Loucy (cell line): ENCODE measurements at regions not wholly inside any gene's neighbourhood (a gene's known extent, or its start where the extent isn't known, plus 50 kb on each side); places are given as distances from the start of the nearest gene placed in this dataset.

Source experiments
- H2AFZ ChIP-seq: fragments of 200-600 bp; sonication (generic); 2 replicates; pipeline ENCODE4 v1.6.0; 2016; ENCODE audit warnings: antibody characterized with exemption, mild to moderate bottlenecking, low read length, moderate library complexity
- H3F3A ChIP-seq: fragments of 200-600 bp; 2 replicates; pipeline ENCODE4 v1.6.0; 2016; ENCODE audit warnings: antibody characterized with exemption, low read depth, mild to moderate bottlenecking
- H3K27me3 ChIP-seq: fragments of 200-600 bp; sonication (generic); 2 replicates; pipeline ENCODE4 v1.6.1; 2014; ENCODE audit warnings: low read length, mild to moderate bottlenecking; ENCODE audit not compliant: insufficient read depth, poor library complexity, severe bottlenecking
- H3K36me3 ChIP-seq: fragments of 200-600 bp; sonication (generic); 2 replicates; pipeline ENCODE4 v1.6.1; 2016; ENCODE audit warnings: low read length; ENCODE audit not compliant: insufficient read depth
- H3K4me1 ChIP-seq: fragments of 200-600 bp; sonication (generic); 2 replicates; pipeline ENCODE4 v1.5.1; 2014; ENCODE audit warnings: low read length, mild to moderate bottlenecking; ENCODE audit not compliant: insufficient read depth, poor library complexity, severe bottlenecking
- H3K4me2 ChIP-seq: fragments of 200-600 bp; sonication (generic); 2 replicates; pipeline ENCODE4 v1.6.0; 2014; ENCODE audit warnings: antibody characterized with exemption, low read length, low read depth, mild to moderate bottlenecking; ENCODE audit not compliant: poor library complexity, severe bottlenecking
- H3K4me3 ChIP-seq: fragments of 200-600 bp; sonication (generic); 2 replicates; pipeline ENCODE4 v1.5.1; 2014; ENCODE audit warnings: low read length, mild to moderate bottlenecking, mixed read lengths; ENCODE audit not compliant: poor library complexity, severe bottlenecking
- H3K79me2 ChIP-seq: fragments of 200-600 bp; sonication (generic); 2 replicates; pipeline ENCODE4 v1.6.1; 2014; ENCODE audit warnings: low read length; ENCODE audit not compliant: insufficient read depth
- H3K9ac ChIP-seq: fragments of 200-600 bp; sonication (generic); 2 replicates; pipeline ENCODE4 v1.6.0; 2014; ENCODE audit warnings: mild to moderate bottlenecking, low read depth, low read length, moderate library complexity; ENCODE audit not compliant: poor library complexity, severe bottlenecking
- H3K9me2 ChIP-seq: fragments of 200-600 bp; sonication (generic); replicated peaks from 2 replicates; pipeline ENCODE4 v1.6.1; 2016; ENCODE audit warnings: low read depth, low read length, mixed read lengths
- H3K9me3 ChIP-seq: fragments of 200-600 bp; sonication (generic); 2 replicates; pipeline ENCODE4 v1.6.1; 2014; ENCODE audit warnings: mild to moderate bottlenecking, antibody characterized with exemption, low read length, low read depth; ENCODE audit not compliant: insufficient read depth
- H4K20me1 ChIP-seq: fragments of 200-600 bp; sonication (generic); 2 replicates; pipeline ENCODE4 v1.6.0; 2014; ENCODE audit warnings: antibody characterized with exemption, low read length, mild to moderate bottlenecking; ENCODE audit not compliant: insufficient read depth, poor library complexity, severe bottlenecking
- EZH2phosphoT487 ChIP-seq: fragments of 200-600 bp; IDR thresholded peaks from 2 replicates; pipeline ENCODE4 v1.6.1; 2018; ENCODE audit warnings: antibody characterized with exemption, mild to moderate bottlenecking, moderate library complexity, borderline replicate concordance
- TF ChIP-seq, protein P1 (sequence below): fragments of 200-600 bp; sonication (generic); conservative IDR thresholded peaks from 2 replicates; pipeline ENCODE4 v1.5.1; 2014; ENCODE audit warnings: mild to moderate bottlenecking, antibody characterized with exemption, low read length

DNA sequence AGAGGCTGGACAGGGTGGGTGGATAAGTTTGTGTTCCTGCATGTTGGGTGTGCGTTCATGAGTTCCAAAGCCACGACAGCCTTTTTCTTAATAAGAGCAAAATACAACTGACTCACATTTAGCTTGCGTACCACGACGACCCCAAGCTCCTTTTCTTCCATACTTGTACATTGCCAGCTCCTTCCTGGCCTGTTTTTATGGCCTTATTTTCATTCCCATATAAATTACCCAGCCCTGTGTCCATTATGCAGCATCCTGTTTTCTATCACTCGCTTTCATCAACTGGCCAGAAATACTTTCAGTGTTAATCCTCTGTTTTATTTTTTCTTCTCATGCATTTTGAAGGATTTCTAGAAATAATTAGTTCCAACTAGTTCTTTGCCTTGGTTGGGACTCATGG lies 499.1 kb downstream of the FOXO1 start:
- Histone ChIP-seq H3K4me3 (no peak overlapping the region), H3K9me2 (no peaks in the 10 kb centered on the region), H4K20me1 (no peaks in the 10 kb centered on the region), H3K27me3 (no peaks in the 10 kb centered on the region), H3K4me2 (no peak overlapping the region), H3K36me3 (no peaks in the 10 kb centered on the region), H3K9ac (no peak overlapping the region), H3F3A (no peaks in the 10 kb centered on the region), H3K4me1 (peaks cover 2% of the 10 kb centered on the region), H3K79me2 (no peaks in the 10 kb centered on the region), H3K9me3 (no peaks in the 10 kb centered on the region), H2AFZ (no peak overlapping the region)
- no peak for TF ChIP-seq EZH2phosphoT487
- TF ChIP-seq, protein P1, sequence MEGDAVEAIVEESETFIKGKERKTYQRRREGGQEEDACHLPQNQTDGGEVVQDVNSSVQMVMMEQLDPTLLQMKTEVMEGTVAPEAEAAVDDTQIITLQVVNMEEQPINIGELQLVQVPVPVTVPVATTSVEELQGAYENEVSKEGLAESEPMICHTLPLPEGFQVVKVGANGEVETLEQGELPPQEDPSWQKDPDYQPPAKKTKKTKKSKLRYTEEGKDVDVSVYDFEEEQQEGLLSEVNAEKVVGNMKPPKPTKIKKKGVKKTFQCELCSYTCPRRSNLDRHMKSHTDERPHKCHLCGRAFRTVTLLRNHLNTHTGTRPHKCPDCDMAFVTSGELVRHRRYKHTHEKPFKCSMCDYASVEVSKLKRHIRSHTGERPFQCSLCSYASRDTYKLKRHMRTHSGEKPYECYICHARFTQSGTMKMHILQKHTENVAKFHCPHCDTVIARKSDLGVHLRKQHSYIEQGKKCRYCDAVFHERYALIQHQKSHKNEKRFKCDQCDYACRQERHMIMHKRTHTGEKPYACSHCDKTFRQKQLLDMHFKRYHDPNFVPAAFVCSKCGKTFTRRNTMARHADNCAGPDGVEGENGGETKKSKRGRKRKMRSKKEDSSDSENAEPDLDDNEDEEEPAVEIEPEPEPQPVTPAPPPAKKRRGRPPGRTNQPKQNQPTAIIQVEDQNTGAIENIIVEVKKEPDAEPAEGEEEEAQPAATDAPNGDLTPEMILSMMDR: no peak

DNA sequence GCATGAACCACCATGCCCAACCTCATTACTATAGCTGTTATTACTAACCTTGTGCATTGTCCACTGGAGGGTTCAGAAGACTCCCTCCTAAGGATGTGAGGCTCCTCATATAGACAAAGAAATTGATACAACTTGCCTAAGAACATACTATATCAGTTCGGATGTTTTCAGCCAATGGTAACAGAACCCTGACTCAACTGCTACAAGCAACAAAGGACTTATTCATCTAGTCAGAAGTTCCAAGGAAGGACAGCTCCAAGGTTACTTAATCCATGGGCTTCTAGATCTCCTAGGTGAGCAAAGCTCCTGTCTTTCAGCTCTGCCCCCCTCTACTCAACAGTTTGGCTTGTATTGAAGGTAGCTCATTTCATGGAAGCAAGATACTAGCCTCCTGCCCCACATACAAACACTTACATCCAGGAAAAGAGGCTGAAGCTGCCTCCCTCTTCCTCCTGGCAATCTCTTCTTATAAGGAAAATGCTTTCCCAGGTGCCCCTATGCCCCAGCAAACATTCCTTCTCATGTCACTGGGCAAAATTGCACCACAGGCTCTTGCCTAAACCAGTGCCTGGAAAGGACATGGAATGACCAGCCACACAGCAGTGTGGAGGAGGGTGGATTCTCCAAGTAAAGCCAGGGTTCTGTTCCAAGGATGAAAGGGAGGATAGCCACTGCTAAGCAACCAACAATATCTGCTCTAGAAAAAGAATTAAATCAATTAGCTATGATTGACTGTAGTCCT lies 497.8 kb downstream of the FOXO1 start:
- no peak overlapping the region for H2AFZ ChIP-seq
- H3K4me3 ChIP-seq: no peak overlapping the region
- H3K4me2 ChIP-seq: no peak overlapping the region
- H3K9ac ChIP-seq: no peak overlapping the region
- no peaks in the 10 kb centered on the region for H3K9me2 ChIP-seq
- TF ChIP-seq EZH2phosphoT487: no peak
- TF ChIP-seq, protein P1: no peak
- H3K79me2 ChIP-seq: no peaks in the 10 kb centered on the region
- no peaks in the 10 kb centered on the region for H3K27me3 ChIP-seq
- no peaks in the 10 kb centered on the region for H3K36me3 ChIP-seq
- H3F3A ChIP-seq: no peaks in the 10 kb centered on the region
- no peaks in the 10 kb centered on the region for H4K20me1 ChIP-seq
- H3K4me1 ChIP-seq: peaks cover 2% of the 10 kb centered on the region
- no peaks in the 10 kb centered on the region for H3K9me3 ChIP-seq

- no peak for TF ChIP-seq EZH2phosphoT487
- TF ChIP-seq, protein P1: no peak
- no peaks in the 10 kb centered on the region for H3F3A ChIP-seq
- H3K79me2 ChIP-seq: no peaks in the 10 kb centered on the region
- H3K9ac ChIP-seq: no peak overlapping the region
- no peaks in the 10 kb centered on the region for H3K9me2 ChIP-seq
- no peaks in the 10 kb centered on the region for H3K27me3 ChIP-seq
- peaks cover 2% of the 10 kb centered on the region for H3K4me1 ChIP-seq
- H3K9me3 ChIP-seq: no peaks in the 10 kb centered on the region
- H3K4me2 ChIP-seq: no peak overlapping the region
- H4K20me1 ChIP-seq: no peaks in the 10 kb centered on the region
- no peak overlapping the region for H2AFZ ChIP-seq
- H3K4me3 ChIP-seq: no peak overlapping the region
- no peaks in the 10 kb centered on the region for H3K36me3 ChIP-seq
Observed at GRCh38 chr13:40169476-40169875, 497.0 kb downstream of the FOXO1 start.
